Type B pancreatic cell (in vitro differentiated cells): ENCODE measurements at regions not wholly inside any gene's neighbourhood (a gene's known extent, or its start where the extent isn't known, plus 50 kb on each side); places are given as distances from the start of the nearest gene placed in this dataset.

Experiments
- DNase-seq: peaks from one replicate; pipeline ENCODE4 v3.0.0; 2021; ENCODE audit warnings: mixed read lengths; ENCODE audit not compliant: unreplicated experiment; ENCODE audit errors: extremely low spot score
- H3K27ac Mint-ChIP-seq: 2 replicates; pipeline ENCODE4 v1.8.0; 2021; ENCODE audit warnings: mild to moderate bottlenecking, mixed read lengths
- H3K27me3 Mint-ChIP-seq: 2 replicates; pipeline ENCODE4 v1.8.0; 2021; ENCODE audit warnings: mixed read lengths
- H3K36me3 Mint-ChIP-seq: 2 replicates; pipeline ENCODE4 v1.8.0; 2021; ENCODE audit warnings: mixed read lengths
- H3K4me1 Mint-ChIP-seq: one replicate; pipeline ENCODE4 v1.8.0; 2021; ENCODE audit warnings: mixed read lengths; ENCODE audit not compliant: unreplicated experiment
- H3K4me3 Mint-ChIP-seq: 2 replicates; pipeline ENCODE4 v1.8.0; 2021; ENCODE audit warnings: mild to moderate bottlenecking, mixed read lengths
- H3K9me3 Mint-ChIP-seq: 2 replicates; pipeline ENCODE4 v1.8.0; 2021; ENCODE audit warnings: mixed read lengths
- CTCF ChIP-seq: fragments of 200-600 bp; sonication (generic); conservative IDR thresholded peaks from 2 replicates; pipeline ENCODE4 v1.5.0; 2021; ENCODE audit warnings: antibody characterized with exemption, mild to moderate bottlenecking

- Mint-ChIP-seq H3K4me3 (no peak overlapping the region), H3K9me3 (no peaks in the 10 kb centered on the region), H3K27ac (no peak overlapping the region), H3K36me3 (no peaks in the 10 kb centered on the region), H3K4me1 (peaks cover 5% of the 10 kb centered on the region), H3K27me3 (peaks cover 9% of the 10 kb centered on the region)
- no peak for TF ChIP-seq CTCF
- no peak for DNase-seq
Measured at GRCh38 chr11:76267556-76267955, 61.3 kb upstream of the WNT11 start.

GRCh38 chr11:76266286-76267100 is 60.2 kb upstream of the WNT11 start:
- Mint-ChIP-seq H3K36me3 (no peaks in the 10 kb centered on the region), H3K27me3 (peaks cover 11% of the 10 kb centered on the region), H3K9me3 (no peaks in the 10 kb centered on the region), H3K4me1 (peaks cover 5% of the 10 kb centered on the region), H3K27ac (peak overlapping the region; percentile 72), H3K4me3 (no peak overlapping the region)
- DNase-seq: no peak
- TF ChIP-seq CTCF: no peak

- Mint-ChIP-seq H3K4me3 (no peak overlapping the region), H3K27me3 (peaks cover 15% of the 10 kb centered on the region), H3K27ac (no peak overlapping the region), H3K36me3 (no peaks in the 10 kb centered on the region), H3K9me3 (no peaks in the 10 kb centered on the region), H3K4me1 (peaks cover 5% of the 10 kb centered on the region)
- no peak for DNase-seq
- no peak for TF ChIP-seq CTCF
Measured at GRCh38 chr11:76265771-76266241, 59.5 kb upstream of the WNT11 start.

- H3K4me3 Mint-ChIP-seq: no peak overlapping the region
- H3K27ac Mint-ChIP-seq: no peak overlapping the region
- TF ChIP-seq CTCF: no peak
- no peaks in the 10 kb centered on the region for H3K4me1 Mint-ChIP-seq
- peaks cover 20% of the 10 kb centered on the region for H3K27me3 Mint-ChIP-seq
- DNase-seq: no peak
- H3K36me3 Mint-ChIP-seq: no peaks in the 10 kb centered on the region
- no peaks in the 10 kb centered on the region for H3K9me3 Mint-ChIP-seq
Measured at GRCh38 chr11:76263657-76264056, 57.4 kb upstream of the WNT11 start.

- no peak overlapping the region for H3K27ac Mint-ChIP-seq
- peaks cover 20% of the 10 kb centered on the region for H3K27me3 Mint-ChIP-seq
- no peak for TF ChIP-seq CTCF
- no peaks in the 10 kb centered on the region for H3K9me3 Mint-ChIP-seq
- no peaks in the 10 kb centered on the region for H3K4me1 Mint-ChIP-seq
- no peak for DNase-seq
- no peak overlapping the region for H3K4me3 Mint-ChIP-seq
- no peaks in the 10 kb centered on the region for H3K36me3 Mint-ChIP-seq
Measured at GRCh38 chr11:76263166-76263565, 56.9 kb upstream of the WNT11 start.
